HG03139 (cell line): ENCODE measurements at regions not wholly inside any gene's neighbourhood (a gene's known extent, or its start where the extent isn't known, plus 50 kb on each side); places are given as distances from the start of the nearest gene placed in this dataset.

Source experiments
- ATAC-seq: cut with Tn5 transposase; IDR thresholded peaks from one replicate; pipeline ENCODE4 v1.9.1; 2021; ENCODE audit not compliant: unreplicated experiment

- ATAC-seq, result no peak
Observed at GRCh38 chr15:95267481-95267880, 1036.1 kb downstream of the MCTP2 start.

- no peak for ATAC-seq
Observed at GRCh38 chr15:95269242-95270183, 1038.2 kb downstream of the MCTP2 start.

DNA sequence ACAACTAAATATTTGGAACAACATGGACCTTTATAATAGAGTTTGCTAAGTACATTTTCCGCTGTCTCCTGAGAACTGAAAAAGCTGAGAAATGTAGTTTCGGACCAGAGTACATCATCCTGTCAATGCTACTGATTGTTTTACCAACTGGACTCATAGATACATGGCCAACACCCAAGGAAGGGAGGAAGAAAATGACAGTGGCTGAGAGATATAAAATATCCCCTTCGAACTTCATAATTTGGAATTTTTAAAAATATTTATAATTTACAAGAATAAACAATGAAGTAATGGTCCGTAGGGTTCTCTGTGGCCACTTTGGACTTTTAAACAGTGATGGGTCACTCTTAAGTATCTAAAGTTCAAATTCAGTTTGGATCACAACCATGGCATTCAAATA lies 1042.7 kb downstream of the MCTP2 start:
- ATAC-seq, result no peak

DNA sequence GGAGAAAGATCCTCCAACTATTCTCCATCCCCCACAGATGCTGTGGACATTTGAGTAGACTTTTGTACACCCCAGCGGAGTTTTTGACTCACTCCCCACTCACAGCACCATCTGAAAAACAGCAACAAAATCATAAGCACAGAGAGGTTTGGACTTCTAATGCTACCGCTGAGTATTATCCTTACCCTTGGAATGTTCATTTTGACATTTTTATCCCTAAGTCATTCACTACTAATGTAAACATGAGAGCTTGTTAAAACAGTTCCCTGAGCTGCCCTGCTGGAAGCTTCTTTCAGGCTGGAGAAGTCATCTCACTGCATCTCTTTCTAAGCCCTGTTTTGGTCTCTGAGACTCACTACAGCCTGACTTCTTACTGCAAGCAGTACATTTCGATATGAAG lies 1045.9 kb downstream of the MCTP2 start:
- no peak for ATAC-seq

GRCh38 chr15:95278532-95279245 lies 1047.3 kb downstream of the MCTP2 start:
- ATAC-seq, result no peak

GRCh38 chr15:95279277-95280019 lies 1048.1 kb downstream of the MCTP2 start:
- no peak for ATAC-seq

DNA sequence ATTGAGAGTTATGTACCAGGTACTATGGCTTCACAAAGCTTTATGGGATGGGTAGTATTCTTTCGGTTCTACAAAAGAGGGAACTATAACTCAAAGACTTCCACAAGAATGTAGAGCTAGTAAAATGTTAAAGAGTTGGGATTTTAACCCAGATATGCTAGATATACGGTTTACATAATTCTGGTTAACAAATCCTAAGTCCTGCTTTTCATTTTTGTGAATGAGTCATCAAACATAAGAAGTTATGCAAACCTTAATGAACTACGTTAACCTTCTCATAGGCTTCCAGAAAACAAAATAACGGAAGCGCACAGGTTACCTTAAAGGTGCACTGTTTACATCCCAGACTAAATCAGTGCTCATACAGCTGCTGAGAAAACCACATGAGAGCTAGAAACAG lies 1049.3 kb downstream of the MCTP2 start:
- ATAC-seq, result no peak

GRCh38 chr15:95281470-95281869 lies 1049.0 kb upstream of the NR2F2 start:
- no peak for ATAC-seq

GRCh38 chr15:95284492-95284891 lies 1046.0 kb upstream of the NR2F2 start:
- ATAC-seq, result no peak

DNA sequence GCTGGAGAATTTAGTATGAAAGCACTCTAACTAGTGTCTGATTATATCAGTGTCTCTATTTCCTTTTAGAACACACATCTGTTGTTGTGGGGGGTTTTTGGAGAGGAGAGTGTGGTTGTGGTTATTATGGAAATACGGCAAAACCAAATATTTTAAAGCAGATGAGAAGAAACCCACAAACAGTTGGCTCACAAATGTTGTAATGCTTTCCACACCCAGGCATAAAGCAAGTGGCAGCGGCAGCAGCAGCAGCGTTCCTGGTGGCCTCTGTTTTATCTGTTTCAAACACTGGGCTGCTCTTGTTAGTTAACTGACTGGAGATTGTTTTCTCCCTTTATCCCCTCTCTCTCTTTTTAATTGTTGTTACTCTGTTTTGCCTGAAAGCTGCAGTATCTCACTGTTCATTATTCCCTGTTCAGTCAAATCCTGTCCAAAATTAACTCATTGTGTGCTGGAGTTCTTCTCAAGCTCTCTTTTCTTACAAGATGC lies 1045.5 kb upstream of the NR2F2 start:
- ATAC-seq, result no peak

- ATAC-seq, result no peak
Observed at GRCh38 chr15:95286352-95286880, 1044.1 kb upstream of the NR2F2 start.

- no peak for ATAC-seq
Observed at GRCh38 chr15:95287720-95288103, 1042.8 kb upstream of the NR2F2 start.

GRCh38 chr15:95288626-95289025 lies 1041.9 kb upstream of the NR2F2 start:
- no peak for ATAC-seq

DNA sequence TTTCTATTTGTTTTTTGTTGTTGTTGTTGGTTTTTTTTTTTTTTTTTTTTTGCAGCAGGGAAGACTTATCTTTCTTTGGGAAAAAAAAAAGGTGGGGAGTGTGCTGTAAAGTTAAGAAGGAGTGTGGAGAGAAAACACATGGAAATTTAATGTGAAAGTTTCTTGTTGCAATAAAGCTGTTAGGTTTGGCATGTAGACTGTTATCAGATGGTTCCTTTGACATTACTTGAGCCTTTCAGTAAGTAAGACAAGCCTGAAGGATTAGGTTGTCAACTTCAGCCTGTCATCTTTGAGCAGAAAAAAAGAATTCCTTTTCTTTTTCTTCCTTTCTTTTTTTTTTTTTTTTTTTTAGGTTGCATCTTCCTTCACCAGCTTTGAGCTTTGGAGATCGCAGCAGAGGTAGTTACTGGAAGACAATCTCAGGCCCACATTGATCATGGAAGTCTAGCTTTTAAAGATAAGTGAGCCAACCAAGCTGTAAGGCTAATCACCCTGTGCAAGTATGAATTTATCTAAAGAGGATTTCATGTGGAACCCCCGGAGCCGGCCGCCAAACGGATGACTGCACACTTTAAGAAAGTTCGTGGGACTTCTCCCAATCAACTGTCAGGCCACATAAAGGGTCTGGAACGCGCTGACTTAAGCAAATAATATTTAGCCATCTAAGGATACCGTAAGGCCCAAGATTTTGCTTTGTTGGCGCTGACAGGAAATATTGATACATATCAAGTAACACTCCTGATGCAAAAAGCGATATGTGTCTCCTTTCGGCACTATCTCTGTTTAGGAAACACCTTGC lies 1040.1 kb upstream of the NR2F2 start:
- ATAC-seq, result no peak

DNA sequence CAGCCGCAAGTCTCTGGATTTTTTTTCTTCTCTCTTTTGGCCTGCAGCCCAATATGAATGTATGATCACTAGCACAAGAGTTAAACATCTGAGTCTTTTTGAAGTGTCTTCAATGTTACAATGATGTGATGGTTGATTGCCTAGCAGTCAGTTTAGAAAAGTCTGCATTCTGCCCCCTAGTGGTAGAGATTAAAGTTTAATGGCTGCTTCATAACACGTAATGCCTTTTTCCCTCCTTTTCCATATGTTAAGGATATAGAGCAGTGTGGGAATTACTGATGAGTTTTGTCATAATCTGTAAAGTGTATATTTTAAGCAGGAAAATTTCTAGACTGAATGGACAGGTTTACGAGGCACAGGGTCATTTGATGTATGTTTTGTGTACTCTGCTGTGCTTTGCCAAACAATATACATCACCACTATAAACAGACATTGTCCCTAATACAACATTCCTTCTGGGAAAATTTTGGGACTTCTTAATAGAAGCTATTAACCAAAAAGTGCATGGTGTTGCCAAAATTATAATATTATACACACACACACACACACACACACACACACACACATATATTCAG lies 1038.5 kb upstream of the NR2F2 start:
- ATAC-seq, result peak; percentile 69

DNA sequence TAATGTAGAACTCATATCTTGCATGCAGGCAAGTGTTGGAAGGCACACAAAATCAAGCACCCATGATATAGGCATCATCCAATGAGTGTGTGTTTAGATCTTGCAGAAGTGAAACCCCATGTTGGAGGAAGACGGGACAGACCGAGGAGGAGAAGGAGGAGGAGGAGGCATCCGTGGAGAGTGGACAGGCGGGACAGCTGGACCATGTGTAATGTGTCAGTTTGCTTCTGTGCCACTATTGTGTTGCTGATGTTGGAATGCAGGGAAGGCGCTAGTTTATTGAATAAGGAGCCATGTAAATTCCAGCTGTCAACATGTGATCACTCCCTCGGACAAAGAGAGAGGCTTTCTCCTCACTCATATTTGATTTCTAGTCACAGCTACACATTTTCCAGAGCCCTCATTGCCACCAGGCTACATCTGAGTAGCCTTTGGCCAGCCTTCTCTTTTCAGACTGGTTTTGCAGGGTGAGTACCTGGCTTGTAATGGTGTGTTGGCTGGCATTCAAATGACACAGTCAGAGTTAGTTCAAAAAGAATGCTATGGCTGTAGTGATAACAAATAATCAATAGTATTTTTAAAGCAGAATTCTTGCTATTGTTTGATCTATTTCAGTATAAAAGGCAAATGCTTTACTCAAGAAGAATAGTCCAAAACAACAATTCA lies 1037.6 kb upstream of the NR2F2 start:
- ATAC-seq, result no peak

- no peak for ATAC-seq
Observed at GRCh38 chr15:95293456-95294031, 1037.0 kb upstream of the NR2F2 start.

DNA sequence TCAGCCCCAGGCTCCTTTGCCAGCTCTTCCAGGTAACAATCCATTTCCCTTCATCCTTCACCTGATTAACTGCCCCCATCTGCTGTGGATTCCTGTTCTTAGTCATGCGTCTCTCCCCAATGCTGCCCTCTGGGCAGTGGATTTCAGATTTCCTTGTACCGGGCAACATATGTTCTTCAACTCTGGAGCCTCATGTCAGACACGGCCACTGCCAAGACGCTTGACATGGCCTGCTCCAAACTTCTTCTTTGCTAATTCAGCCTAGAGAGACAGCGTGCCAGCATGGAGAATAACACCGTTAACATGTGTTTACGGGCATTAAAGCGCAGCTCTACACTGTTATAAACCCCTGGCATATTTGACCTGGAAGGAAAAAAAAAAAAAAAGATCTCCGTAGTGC lies 1035.1 kb upstream of the NR2F2 start:
- no peak for ATAC-seq
